SK-N-MC (cell line): ENCODE measurements at regions not wholly inside any gene's neighbourhood (a gene's known extent, or its start where the extent isn't known, plus 50 kb on each side); places are given as distances from the start of the nearest gene placed in this dataset.
"Not testable (repeated sequence)": the region's sequence is repeated elsewhere in the genome, so short reads cannot be mapped to it uniquely, and the experiment has no call there.

Experiments
- DNase-seq: peaks from one replicate; pipeline ENCODE4 v3.0.0-alpha.2; 2011; ENCODE audit warnings: low read depth, low spot score
- H3K27ac ChIP-seq: fragments of 200-600 bp; sonication (generic); 2 replicates; pipeline ENCODE4 v1.5.1; 2016; ENCODE audit warnings: mixed run types
- H3K36me3 ChIP-seq: fragments of 200-600 bp; sonication (generic); 2 replicates; pipeline ENCODE4 v1.6.1; 2017; ENCODE audit warnings: antibody characterized with exemption, low read length, mixed read lengths; ENCODE audit not compliant: insufficient read depth
- H3K4me3 ChIP-seq: fragments of 200-600 bp; sonication (generic); 2 replicates; pipeline ENCODE4 v1.5.1; 2016
- H3K9ac ChIP-seq: fragments of 200-600 bp; sonication (generic); 2 replicates; pipeline ENCODE4 v1.8.0; 2017; ENCODE audit warnings: mixed run types, mixed read lengths; ENCODE audit not compliant: insufficient read length
- H3K9me3 ChIP-seq: fragments of 200-600 bp; sonication (generic); 2 replicates; pipeline ENCODE4 v1.6.1; 2017; ENCODE audit warnings: low read depth, mild to moderate bottlenecking, antibody characterized with exemption, low read length, moderate library complexity, mixed read lengths
- EZH2 ChIP-seq: fragments of 200-600 bp; sonication (generic); IDR thresholded peaks from one replicate; pipeline ENCODE4 v1.6.1; 2017; ENCODE audit warnings: antibody characterized with exemption
- FOXP2 ChIP-seq: optimal IDR thresholded peaks from 2 replicates; pipeline ENCODE3; 2011; ENCODE audit warnings: mild to moderate bottlenecking, moderate library complexity; ENCODE audit not compliant: insufficient read depth; ENCODE audit errors: extremely low read length, control extremely low read depth
- POLR2AphosphoS5 ChIP-seq: IDR thresholded peaks from 2 replicates; pipeline ENCODE4 v1.6.1; 2012; ENCODE audit warnings: mild to moderate bottlenecking, low read depth, low read length, borderline replicate concordance

GRCh38 chr15:77889009-77889806 is 188.3 kb downstream of the TBC1D2B start:
- H3K9ac ChIP-seq: no peak overlapping the region
- TF ChIP-seq POLR2AphosphoS5: no peak
- H3K4me3 ChIP-seq: no peak overlapping the region
- no peaks in the 10 kb centered on the region for H3K9me3 ChIP-seq
- no peak for DNase-seq
- H3K36me3 ChIP-seq: no peaks in the 10 kb centered on the region
- H3K27ac ChIP-seq: 0 out of 2 replicates have a peak overlapping the region, but pooled peaks have one; percentile 3

GRCh38 chr15:77887563-77888429 is 189.7 kb downstream of the TBC1D2B start:
- H3K36me3 ChIP-seq, DNase-seq, H3K27ac ChIP-seq, H3K4me3 ChIP-seq, H3K9me3 ChIP-seq, H3K9ac ChIP-seq: not testable (repeated sequence)

- Histone ChIP-seq H3K36me3 (no peaks in the 10 kb centered on the region), H3K27ac (no peak overlapping the region), H3K4me3 (no peak overlapping the region), H3K9me3 (no peaks in the 10 kb centered on the region), H3K9ac (no peak overlapping the region)
- TF ChIP-seq POLR2AphosphoS5: no peak
- TF ChIP-seq FOXP2: no peak
- no peak for TF ChIP-seq EZH2
- no peak for DNase-seq
Measured at GRCh38 chr15:77886805-77887448, 190.6 kb downstream of the TBC1D2B start.

GRCh38 chr15:77885877-77886500 is 191.5 kb downstream of the TBC1D2B start:
- not testable (repeated sequence) for H3K36me3 ChIP-seq, H3K9me3 ChIP-seq, DNase-seq, H3K4me3 ChIP-seq
- Histone ChIP-seq H3K27ac (peak overlapping the region; percentile 70; the same call in 1 of the 2 replicates), H3K9ac (peak overlapping the region; percentile 22)

- H3K36me3 ChIP-seq, DNase-seq, H3K9me3 ChIP-seq, H3K27ac ChIP-seq, H3K4me3 ChIP-seq, H3K9ac ChIP-seq: not testable (repeated sequence)
Measured at GRCh38 chr15:77883012-77883411, 194.5 kb downstream of the TBC1D2B start.

- H3K9ac ChIP-seq: no peak overlapping the region
- no peaks in the 10 kb centered on the region for H3K9me3 ChIP-seq
- no peak for DNase-seq
- no peaks in the 10 kb centered on the region for H3K36me3 ChIP-seq
- TF ChIP-seq EZH2 (no peak), FOXP2 (no peak), POLR2AphosphoS5 (no peak)
- H3K4me3 ChIP-seq: no peak overlapping the region
- H3K27ac ChIP-seq: no peak overlapping the region
Measured at GRCh38 chr15:77881950-77882349, 195.6 kb downstream of the TBC1D2B start.

GRCh38 chr15:77881535-77881934 is 196.0 kb downstream of the TBC1D2B start:
- not testable (repeated sequence) for H3K9me3 ChIP-seq, H3K27ac ChIP-seq, H3K36me3 ChIP-seq, DNase-seq, H3K9ac ChIP-seq, H3K4me3 ChIP-seq

- not testable (repeated sequence) for H3K36me3 ChIP-seq, H3K27ac ChIP-seq, H3K9ac ChIP-seq, H3K4me3 ChIP-seq, DNase-seq, H3K9me3 ChIP-seq
Measured at GRCh38 chr15:77879466-77879865, 198.0 kb downstream of the TBC1D2B start.

GRCh38 chr15:77877869-77878577 is 199.5 kb downstream of the TBC1D2B start:
- Histone ChIP-seq H3K27ac (no peak overlapping the region), H3K9ac (no peak overlapping the region), H3K4me3 (no peak overlapping the region), H3K9me3 (no peaks in the 10 kb centered on the region), H3K36me3 (no peaks in the 10 kb centered on the region)
- DNase-seq: no peak
- TF ChIP-seq FOXP2 (no peak), EZH2 (no peak), POLR2AphosphoS5 (no peak)

- H3K9ac ChIP-seq, H3K27ac ChIP-seq, H3K9me3 ChIP-seq, DNase-seq, H3K36me3 ChIP-seq, H3K4me3 ChIP-seq: not testable (repeated sequence)
Measured at GRCh38 chr15:77876107-77876820, 201.2 kb downstream of the TBC1D2B start.

GRCh38 chr15:77875066-77875721 is 202.3 kb downstream of the TBC1D2B start:
- H3K4me3 ChIP-seq, H3K9ac ChIP-seq, H3K36me3 ChIP-seq, H3K9me3 ChIP-seq, H3K27ac ChIP-seq: not testable (repeated sequence)
- DNase-seq: peak; percentile 26
